Thyroid gland (tissue), 4 donors: ENCODE measurements at regions not wholly inside any gene's neighbourhood (a gene's known extent, or its start where the extent isn't known, plus 50 kb on each side); places are given as distances from the start of the nearest gene placed in this dataset.

Source experiments
- CTCF ChIP-seq, 6 experiments: fragments of 200-600 bp in 3 of 6; fragments of 450-650 bp in 3 of 6; sonication (generic) in 3 of 6; IDR thresholded peaks; one replicate each; pipeline ENCODE4 v1.5.1; 2016 to 2019; ENCODE audit warnings: antibody characterized with exemption in 6 of 6, mild to moderate bottlenecking in 2 of 6, inconsistent platforms in 1 of 6, moderate library complexity in 1 of 6
- POLR2A ChIP-seq, 2 donors: fragments of 450-650 bp; IDR thresholded peaks; one replicate each; pipeline ENCODE4 v1.6.1; 2017; ENCODE audit warnings: antibody characterized with exemption in 2 of 2, mild to moderate bottlenecking in 2 of 2, moderate library complexity in 1 of 2

DNA sequence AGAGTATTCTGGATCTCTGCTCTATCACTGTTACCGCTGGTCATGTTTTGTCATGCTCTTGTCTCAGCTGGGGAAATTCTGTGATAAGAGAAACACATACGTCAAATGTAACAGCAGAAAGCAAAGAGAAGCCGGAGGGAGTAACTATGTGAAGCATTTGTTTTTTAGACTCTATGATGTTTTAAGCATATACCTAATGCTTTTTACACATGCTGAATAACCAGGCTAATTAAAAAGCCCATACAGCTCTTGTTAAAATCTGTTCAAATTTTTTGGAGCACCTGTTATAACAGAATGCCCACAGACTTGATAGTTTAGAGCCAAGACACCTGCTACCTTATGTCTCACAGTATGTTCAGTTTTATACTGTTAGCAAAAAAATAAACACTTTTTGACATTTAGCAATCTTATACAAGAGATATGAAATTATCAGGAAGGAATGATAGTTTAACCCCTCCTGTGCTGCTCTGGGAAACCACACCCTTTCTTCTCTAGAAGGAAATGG is 92.3 kb upstream of the TANK start:
- TF ChIP-seq POLR2A (IDR thresholded peaks at IDR 0.05) (no peak), CTCF (IDR thresholded peaks at IDR 0.05) (no peak)
